ENCODE measurements at regions not wholly inside any gene's neighbourhood (a gene's known extent, or its start where the extent isn't known, plus 50 kb on each side); places are given as distances from the start of the nearest gene placed in this dataset.

DNA sequence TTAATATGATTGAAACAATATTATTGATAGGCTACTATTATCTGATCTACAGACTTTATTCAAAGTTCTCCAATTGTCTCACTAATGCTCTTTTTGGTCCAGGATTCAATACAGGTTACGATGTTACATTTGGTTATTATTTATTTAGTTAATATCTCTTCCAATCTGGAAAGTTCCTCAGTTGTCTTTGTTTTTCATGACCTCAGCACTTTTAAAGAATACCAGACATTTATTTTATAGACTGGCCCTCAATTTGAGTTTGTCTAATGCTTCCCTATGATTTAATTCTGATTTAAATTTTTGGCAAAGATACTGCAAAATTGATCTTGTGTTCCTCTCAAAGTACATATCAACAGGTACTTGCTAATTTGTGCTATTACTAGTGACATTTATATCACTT is 937.4 kb downstream of the KCNMA1 start:
- no peak for FAIRE-seq
- no peak for DNase-seq (ENCODE audit: low read depth)

DNA sequence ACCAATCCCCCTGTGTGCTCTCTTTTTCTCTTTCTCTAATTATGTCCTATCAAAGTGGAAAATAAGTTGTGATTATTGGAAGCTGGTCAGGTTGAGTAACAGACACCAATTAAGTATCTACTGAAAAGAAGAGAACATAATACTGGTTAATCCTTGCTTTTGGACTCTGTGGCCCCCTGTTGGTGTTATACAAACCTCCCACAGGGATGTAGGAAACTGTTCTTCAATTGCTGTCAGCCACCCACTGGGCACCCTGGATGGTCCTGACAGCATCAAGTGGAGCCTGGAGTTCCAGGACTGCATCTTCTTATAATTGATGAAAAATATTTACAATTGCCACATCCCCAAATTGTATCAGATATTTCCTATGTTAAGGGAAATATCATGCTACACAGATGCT is 939.7 kb downstream of the KCNMA1 start:
- Histone ChIP-seq H3K27me3 (ENCODE audit: control insufficient read depth, insufficient read depth, low read length) (no peaks in the 10 kb centered on the region), H3K36me3 (ENCODE audit: control insufficient read depth, insufficient read depth, low read length) (no peaks in the 10 kb centered on the region), H3K4me3 (ENCODE audit: low read depth, low read length) (no peak overlapping the region)
- no peak for DNase-seq (ENCODE audit: low read depth)
- TF ChIP-seq, protein P1, sequence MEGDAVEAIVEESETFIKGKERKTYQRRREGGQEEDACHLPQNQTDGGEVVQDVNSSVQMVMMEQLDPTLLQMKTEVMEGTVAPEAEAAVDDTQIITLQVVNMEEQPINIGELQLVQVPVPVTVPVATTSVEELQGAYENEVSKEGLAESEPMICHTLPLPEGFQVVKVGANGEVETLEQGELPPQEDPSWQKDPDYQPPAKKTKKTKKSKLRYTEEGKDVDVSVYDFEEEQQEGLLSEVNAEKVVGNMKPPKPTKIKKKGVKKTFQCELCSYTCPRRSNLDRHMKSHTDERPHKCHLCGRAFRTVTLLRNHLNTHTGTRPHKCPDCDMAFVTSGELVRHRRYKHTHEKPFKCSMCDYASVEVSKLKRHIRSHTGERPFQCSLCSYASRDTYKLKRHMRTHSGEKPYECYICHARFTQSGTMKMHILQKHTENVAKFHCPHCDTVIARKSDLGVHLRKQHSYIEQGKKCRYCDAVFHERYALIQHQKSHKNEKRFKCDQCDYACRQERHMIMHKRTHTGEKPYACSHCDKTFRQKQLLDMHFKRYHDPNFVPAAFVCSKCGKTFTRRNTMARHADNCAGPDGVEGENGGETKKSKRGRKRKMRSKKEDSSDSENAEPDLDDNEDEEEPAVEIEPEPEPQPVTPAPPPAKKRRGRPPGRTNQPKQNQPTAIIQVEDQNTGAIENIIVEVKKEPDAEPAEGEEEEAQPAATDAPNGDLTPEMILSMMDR (IDR thresholded peaks at IDR 0.05; ENCODE audit: insufficient read depth, low read length, severe bottlenecking): no peak
- FAIRE-seq: no peak

More for the DNA sequence above, 937.4 kb downstream of the KCNMA1 start:
- Histone ChIP-seq H3K36me3 (ENCODE audit: control insufficient read depth, insufficient read depth, low read length) (no peaks in the 10 kb centered on the region), H3K27me3 (ENCODE audit: control insufficient read depth, insufficient read depth, low read length) (no peaks in the 10 kb centered on the region), H3K4me3 (ENCODE audit: low read depth, low read length) (no peak overlapping the region)
- TF ChIP-seq, protein P1 (IDR thresholded peaks at IDR 0.05; ENCODE audit: insufficient read depth, low read length, severe bottlenecking): no peak

DNA sequence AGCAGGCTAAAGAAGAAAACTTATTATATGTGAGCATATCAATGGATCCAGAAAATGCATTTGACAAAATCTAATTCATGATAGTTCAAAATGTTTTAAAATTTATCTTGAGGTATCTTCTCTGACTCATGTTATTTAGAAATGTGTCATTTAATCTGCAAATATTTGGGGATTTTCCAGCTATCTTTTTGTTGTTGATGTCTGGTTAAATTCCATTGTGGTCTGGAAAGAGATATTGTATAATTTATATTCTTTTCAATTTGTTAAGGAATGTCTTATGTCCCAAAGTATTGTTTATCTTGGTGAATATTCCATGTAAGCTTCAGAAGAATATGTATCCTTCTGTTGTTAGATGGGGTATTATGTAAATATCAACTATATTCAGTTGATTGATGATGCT is 942.5 kb downstream of the KCNMA1 start:
- Histone ChIP-seq H3K27me3 (ENCODE audit: control insufficient read depth, insufficient read depth, low read length) (no peaks in the 10 kb centered on the region), H3K36me3 (ENCODE audit: control insufficient read depth, insufficient read depth, low read length) (no peaks in the 10 kb centered on the region), H3K4me3 (ENCODE audit: low read depth, low read length) (no peak overlapping the region)
- TF ChIP-seq, protein P1 (IDR thresholded peaks at IDR 0.05; ENCODE audit: insufficient read depth, low read length, severe bottlenecking): no peak
- DNase-seq (ENCODE audit: low read depth) (no peak), FAIRE-seq (no peak)

DNA sequence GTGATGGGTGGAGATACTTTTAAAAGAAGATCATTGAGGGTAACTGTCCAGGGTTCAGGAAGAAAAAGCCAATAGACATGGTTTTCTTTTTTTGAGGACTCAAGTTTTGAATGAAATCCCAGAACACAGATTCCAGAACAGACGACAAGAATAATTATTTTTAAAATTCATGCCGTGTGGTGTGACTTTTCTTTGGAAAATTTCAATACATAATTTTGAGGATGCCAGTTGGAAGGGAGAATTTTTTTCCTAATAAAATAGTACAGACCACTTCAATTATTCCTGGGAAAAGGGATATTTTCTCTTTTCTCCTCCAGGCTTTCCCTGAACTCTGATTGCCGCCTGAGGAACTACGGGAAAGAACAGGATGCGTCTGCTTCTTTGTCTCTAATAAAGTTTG is 951.4 kb downstream of the KCNMA1 start:
- TF ChIP-seq, protein P1 (IDR thresholded peaks at IDR 0.05; ENCODE audit: insufficient read depth, low read length, severe bottlenecking): no peak
- no peak overlapping the region for H3K4me3 ChIP-seq (ENCODE audit: low read depth, low read length)
- no peak for FAIRE-seq
- no peaks in the 10 kb centered on the region for H3K36me3 ChIP-seq (ENCODE audit: control insufficient read depth, insufficient read depth, low read length)
- DNase-seq (ENCODE audit: low read depth): no peak
- H3K27me3 ChIP-seq (ENCODE audit: control insufficient read depth, insufficient read depth, low read length): peaks cover 1% of the 10 kb centered on the region

DNA sequence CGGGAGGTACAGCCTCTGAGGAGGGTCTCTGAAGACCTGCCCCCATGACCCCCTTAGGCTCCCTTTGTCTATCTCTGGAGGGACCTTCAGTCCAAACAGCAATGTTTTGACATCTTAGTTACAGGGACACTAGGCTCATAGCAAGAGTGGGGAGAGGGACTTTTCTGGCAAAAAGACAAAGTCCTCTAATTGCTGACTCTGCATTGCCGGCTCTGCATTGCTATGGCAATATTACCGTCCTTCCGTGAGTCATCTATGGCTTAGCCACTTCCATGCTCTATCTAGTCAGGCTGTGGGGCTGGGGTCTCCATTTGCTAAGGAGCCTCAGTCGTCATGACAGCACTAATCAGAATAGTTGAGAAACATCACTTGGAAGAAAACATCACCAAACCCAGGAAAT is 952.6 kb downstream of the KCNMA1 start:
- Histone ChIP-seq H3K27me3 (ENCODE audit: control insufficient read depth, insufficient read depth, low read length) (peaks cover 1% of the 10 kb centered on the region), H3K36me3 (ENCODE audit: control insufficient read depth, insufficient read depth, low read length) (no peaks in the 10 kb centered on the region), H3K4me3 (ENCODE audit: low read depth, low read length) (no peak overlapping the region)
- peak; percentile 66 for FAIRE-seq
- no peak for DNase-seq (ENCODE audit: low read depth)
- TF ChIP-seq, protein P1 (IDR thresholded peaks at IDR 0.05; ENCODE audit: insufficient read depth, low read length, severe bottlenecking): no peak

DNA sequence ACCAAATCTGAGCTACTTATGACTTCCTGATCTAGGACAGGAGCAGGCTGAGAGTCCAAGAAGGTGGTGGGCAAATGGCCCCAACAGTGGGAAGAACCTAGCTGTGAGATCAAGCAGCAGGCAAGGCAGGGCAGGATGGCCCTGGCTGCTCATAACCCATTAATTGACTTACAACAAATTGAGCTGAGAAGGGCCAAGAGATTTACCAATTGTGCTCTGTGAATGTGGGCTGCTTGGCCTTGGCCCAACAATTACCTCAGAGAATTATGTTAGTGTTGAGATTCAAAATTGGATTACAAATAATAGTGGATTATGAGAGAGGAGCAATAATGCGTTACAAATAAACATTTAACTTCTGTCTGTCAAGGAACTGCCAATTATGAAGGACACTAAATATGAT is 956.5 kb downstream of the KCNMA1 start:
- no peaks in the 10 kb centered on the region for H3K36me3 ChIP-seq (ENCODE audit: control insufficient read depth, insufficient read depth, low read length)
- no peak for DNase-seq (ENCODE audit: low read depth)
- no peak overlapping the region for H3K4me3 ChIP-seq (ENCODE audit: low read depth, low read length)
- FAIRE-seq: no peak
- H3K27me3 ChIP-seq (ENCODE audit: control insufficient read depth, insufficient read depth, low read length): no peaks in the 10 kb centered on the region
- TF ChIP-seq, protein P1 (IDR thresholded peaks at IDR 0.05; ENCODE audit: insufficient read depth, low read length, severe bottlenecking): no peak

Measured in bronchial epithelial cell (primary cell).